HCT116 (cell line): ENCODE measurements at regions not wholly inside any gene's neighbourhood (a gene's known extent, or its start where the extent isn't known, plus 50 kb on each side); places are given as distances from the start of the nearest gene placed in this dataset.

Source experiments
- ATAC-seq: fragments of 200-7000 bp; cut with Tn5 transposase; 2 replicates; pipeline ENCODE4 v1.9.1; 2020; ENCODE audit warnings: mild to moderate bottlenecking, moderate library complexity
- BruUV-seq: library from RNA; stranded (reverse); fragments of 400-500 nt; replicated peaks from 2 replicates; lab custom pipeline; 2021; lab: Mats Ljungman, UMichigan
- CTCF ChIA-PET: fragments of 300-600 bp; sonication (Branson Sonifier 250); formaldehyde crosslinking; loops from one replicate; lab custom pipeline; 2021; ENCODE audit warnings: antibody characterized with exemption; lab: Charles Lee
- POLR2A ChIA-PET: fragments of 300-600, 350-600 bp; sonication (Branson Sonifier 250); formaldehyde crosslinking; loops from one replicate; lab custom pipeline; 2021; ENCODE audit warnings: antibody characterized with exemption; lab: Charles Lee
- RAD21 ChIA-PET, 2 experiments: fragments of 300-600 bp; sonication (Branson Sonifier 250); formaldehyde crosslinking; loops; one replicate each; lab custom pipeline; 2023; ENCODE audit warnings: low total read pairs in 2 of 2; ENCODE audit not compliant: uncharacterized antibody in 2 of 2, unreplicated experiment in 2 of 2, low non-redundant PET in 1 of 2; lab: Charles Lee
- DNase-seq: peaks from one replicate; pipeline ENCODE4 v3.0.0-alpha.2; 2010; ENCODE audit warnings: low read depth, low spot score
- H2AFZ ChIP-seq: fragments of 200-600 bp; shearing (Covaris generic), sonication (generic); 2 replicates; pipeline ENCODE4 v1.6.1; 2017; ENCODE audit warnings: low read depth, mixed run types, mixed read lengths, antibody characterized with exemption, low read length; ENCODE audit not compliant: poor library complexity, severe bottlenecking
- H3K27ac ChIP-seq: 2 replicates; pipeline ENCODE4 v1.5.1; 2012; ENCODE audit warnings: low read depth, low read length
- H3K27me3 ChIP-seq: fragments of 200-600 bp; sonication (generic); 2 replicates; pipeline ENCODE4 v1.6.1; 2016; ENCODE audit warnings: mixed run types, low read length, mixed read lengths; ENCODE audit not compliant: insufficient read depth
- H3K36me3 ChIP-seq, 2 experiments: fragments of 200-500 bp in 1 of 2; fragments of 200-600 bp in 1 of 2; sonication (Bioruptor generic) in 1 of 2; sonication (generic) in 1 of 2; 2 replicates each; pipeline versions ENCODE4 v1.5.1 to v1.6.1; 2014 to 2016; ENCODE audit warnings: low read length in 2 of 2, inconsistent platforms in 1 of 2, mixed read lengths in 1 of 2, mixed run types in 1 of 2; ENCODE audit not compliant: insufficient read depth in 2 of 2, control insufficient read depth in 1 of 2
- H3K4me1 ChIP-seq, 2 experiments: fragments of 200-600 bp in 1 of 2; sonication (generic) in 1 of 2; 2 replicates each; pipeline versions ENCODE4 v1.5.1 to v1.6.1; 2012 to 2017; ENCODE audit warnings: low read length in 2 of 2, inconsistent platforms in 1 of 2, mild to moderate bottlenecking in 1 of 2, mixed read lengths in 1 of 2, mixed run types in 1 of 2, moderate library complexity in 1 of 2; ENCODE audit not compliant: insufficient read depth in 2 of 2, control insufficient read depth in 1 of 2
- H3K4me2 ChIP-seq: fragments of 200-600 bp; sonication (generic); 2 replicates; pipeline ENCODE4 v1.6.1; 2017; ENCODE audit warnings: mixed run types, low read length, mixed read lengths
- H3K4me3 ChIP-seq, 2 experiments: fragments of 200-600 bp in 1 of 2; sonication (generic) in 1 of 2; replicated peaks in 1 of 2; 2 replicates each; pipeline ENCODE4 v1.5.1; 2011 to 2016; ENCODE audit warnings: low read length in 2 of 2, control low read depth in 1 of 2, low read depth in 1 of 2, mild to moderate bottlenecking in 1 of 2, mixed read lengths in 1 of 2, mixed run types in 1 of 2
- H3K79me2 ChIP-seq: fragments of 200-600 bp; sonication (generic); 2 replicates; pipeline ENCODE4 v1.6.1; 2017; ENCODE audit warnings: mild to moderate bottlenecking, mixed run types, low read length, moderate library complexity, mixed read lengths; ENCODE audit not compliant: insufficient read depth
- H3K9ac ChIP-seq: fragments of 200-600 bp; sonication (generic); 2 replicates; pipeline ENCODE4 v1.6.1; 2016; ENCODE audit warnings: low read length, mixed read lengths
- H3K9me2 ChIP-seq: fragments of 200-600 bp; sonication (generic), shearing (Covaris generic); 2 replicates; pipeline ENCODE4 v1.6.1; 2017; ENCODE audit warnings: mixed run types, mild to moderate bottlenecking, moderate library complexity; ENCODE audit not compliant: insufficient read depth
- H3K9me3 ChIP-seq, 2 experiments: fragments of 200-500 bp in 1 of 2; fragments of 200-600 bp in 1 of 2; sonication (Bioruptor generic) in 1 of 2; sonication (generic) in 1 of 2; 2 replicates each; pipeline ENCODE4 v1.6.1; 2014 to 2017; ENCODE audit warnings: low read length in 2 of 2, mixed read lengths in 2 of 2, inconsistent platforms in 1 of 2, low read depth in 1 of 2, mild to moderate bottlenecking in 1 of 2, mixed run types in 1 of 2, moderate library complexity in 1 of 2; ENCODE audit not compliant: control insufficient read depth in 1 of 2, insufficient read depth in 1 of 2
- H4K20me1 ChIP-seq: fragments of 200-600 bp; sonication (generic), shearing (Covaris generic); 2 replicates; pipeline ENCODE4 v1.6.1; 2017; ENCODE audit warnings: mixed run types, mild to moderate bottlenecking, moderate library complexity; ENCODE audit not compliant: insufficient read depth
- CBX3 ChIP-seq: IDR thresholded peaks from 2 replicates; pipeline ENCODE4 v1.6.1; 2012; ENCODE audit warnings: low read depth
- CEBPB ChIP-seq: IDR thresholded peaks from 2 replicates; pipeline ENCODE4 v1.6.1; 2012; ENCODE audit warnings: low read depth
- EGR1 ChIP-seq: IDR thresholded peaks from 2 replicates; pipeline ENCODE4 v1.6.1; 2012; ENCODE audit warnings: low read depth
- EZH2 ChIP-seq: fragments of 200-600 bp; sonication (generic); IDR thresholded peaks from 2 replicates; pipeline ENCODE4 v1.6.1; 2017; ENCODE audit warnings: antibody characterized with exemption, mixed run types
- EZH2phosphoT487 ChIP-seq: fragments of 200-600 bp; IDR thresholded peaks from 2 replicates; pipeline ENCODE4 v1.6.1; 2018; ENCODE audit warnings: antibody characterized with exemption, borderline replicate concordance
- FOSL1 ChIP-seq: IDR thresholded peaks from 2 replicates; pipeline ENCODE4 v1.6.1; 2012; ENCODE audit warnings: low read depth
- POLR2A ChIP-seq: IDR thresholded peaks from 2 replicates; pipeline ENCODE4 v1.7.0; 2011; ENCODE audit warnings: borderline replicate concordance; ENCODE audit not compliant: insufficient read depth, insufficient read length; ENCODE audit errors: extremely low read depth
- RAD21 ChIP-seq: IDR thresholded peaks from 2 replicates; pipeline ENCODE4 v1.6.1; 2012; ENCODE audit warnings: low read depth, mild to moderate bottlenecking
- SIN3A ChIP-seq: IDR thresholded peaks from 2 replicates; pipeline ENCODE4 v1.6.1; 2012; ENCODE audit warnings: low read depth
- SP1 ChIP-seq: IDR thresholded peaks from 2 replicates; pipeline ENCODE4 v1.6.1; 2012; ENCODE audit warnings: low read depth
- SRF ChIP-seq: IDR thresholded peaks from 2 replicates; pipeline ENCODE4 v1.6.1; 2012; ENCODE audit warnings: low read depth
- TCF7L2 ChIP-seq: IDR thresholded peaks from 2 replicates; pipeline ENCODE4 v1.7.0; 2011; ENCODE audit warnings: borderline replicate concordance, inconsistent platforms; ENCODE audit not compliant: insufficient read depth, insufficient read length; ENCODE audit errors: extremely low read depth
- YY1 ChIP-seq: IDR thresholded peaks from 2 replicates; pipeline ENCODE4 v1.6.1; 2011; ENCODE audit warnings: low read length, low read depth, moderate library complexity, mild to moderate bottlenecking; ENCODE audit not compliant: insufficient replicate concordance; ENCODE audit errors: extremely low read depth
- ZFX ChIP-seq: fragments of 450-650 bp; IDR thresholded peaks from 2 replicates; pipeline ENCODE4 v1.6.1; 2017
- intact Hi-C: fragments of 100-400 bp; cut with micrococcal nuclease; formaldehyde crosslinking; loops from 2 replicates; pipeline ENCODE4 v1.10.0; 2022
- TF ChIP-seq, protein P1 (sequence below): IDR thresholded peaks from 2 replicates; pipeline ENCODE4 v1.6.1; 2012; ENCODE audit warnings: low read depth
- TF ChIP-seq, protein P2 (sequence below), 3 experiments: fragments of 200-600 bp in 1 of 3; sonication (generic) in 1 of 3; IDR thresholded peaks in 2 of 3; conservative IDR thresholded peaks in 1 of 3; 2 replicates each; pipeline ENCODE4 v1.5.1; 2012 to 2017; ENCODE audit warnings: low read depth in 2 of 3, low read length in 2 of 3, antibody characterized with exemption in 1 of 3, borderline replicate concordance in 1 of 3, control low read depth in 1 of 3, mild to moderate bottlenecking in 1 of 3, mixed read lengths in 1 of 3, mixed run types in 1 of 3, moderate library complexity in 1 of 3; ENCODE audit not compliant: insufficient read depth in 1 of 3
- TF ChIP-seq, protein P3 (sequence below): IDR thresholded peaks from 2 replicates; pipeline ENCODE4 v1.6.1; 2012
- TF ChIP-seq, protein P4 (sequence below): IDR thresholded peaks from 2 replicates; pipeline ENCODE4 v1.6.1; 2012

DNA sequence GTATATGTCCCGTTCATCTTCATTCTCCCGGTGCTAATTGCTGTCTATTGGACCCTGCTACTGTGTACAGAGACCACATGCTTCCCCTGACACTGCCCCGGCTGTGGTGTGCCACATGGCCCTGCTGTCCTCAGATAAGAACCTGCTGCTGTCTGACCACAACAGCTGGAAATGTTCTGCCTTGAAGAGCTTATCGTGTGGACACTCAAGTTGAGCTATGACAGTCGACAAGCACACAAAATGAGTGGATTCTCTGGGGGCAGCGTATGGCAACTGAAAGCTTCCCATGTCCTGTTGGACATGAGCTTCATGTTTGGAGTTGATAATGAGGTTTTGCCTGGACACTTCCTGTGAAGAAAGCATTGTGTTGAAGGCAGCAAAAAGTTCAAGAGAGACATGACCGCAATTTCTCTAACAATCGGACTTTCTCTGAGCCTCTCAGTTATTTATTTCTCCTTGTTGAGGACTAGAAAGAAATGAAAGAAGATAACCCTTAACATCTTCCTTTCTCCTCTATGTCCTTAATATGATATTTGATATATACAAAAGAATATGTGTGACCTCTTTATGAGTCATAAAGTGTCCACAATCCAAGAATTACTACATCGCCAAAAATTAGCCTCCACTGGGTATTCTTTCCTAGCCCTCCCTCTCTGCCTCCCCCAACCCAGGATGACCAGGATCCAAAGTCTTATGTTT lies 187.1 kb upstream of the TCF21 start (continued):
- no peak for TF ChIP-seq EGR1
- TF ChIP-seq, all 23 proteins: peak for 0

DNA sequence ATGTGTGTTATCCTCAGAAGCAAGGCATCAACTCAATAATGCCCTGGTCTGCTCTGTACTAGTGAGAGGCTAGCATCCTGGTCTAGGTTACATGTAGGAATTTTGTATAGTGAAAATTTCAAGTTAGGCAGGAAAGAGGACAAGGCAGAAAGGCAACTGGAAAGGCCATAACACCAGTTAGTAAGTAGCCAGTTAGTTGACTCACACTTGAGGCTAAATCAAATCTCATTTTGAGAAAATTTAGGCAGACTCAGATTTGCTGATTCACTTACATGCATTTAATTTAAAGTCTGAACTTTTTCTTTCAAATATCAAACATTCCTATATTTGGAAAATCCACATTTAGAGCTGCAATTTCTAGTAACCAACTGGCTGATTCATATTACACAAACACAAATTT lies 184.5 kb upstream of the TCF21 start:
- H3K27ac ChIP-seq: no peak overlapping the region
- H3K79me2 ChIP-seq: no peaks in the 10 kb centered on the region
- DNase-seq: no peak
- RAD21 ChIA-PET: no interaction called here
- H2AFZ ChIP-seq: no peak overlapping the region
- H3K9me2 ChIP-seq: no peaks in the 10 kb centered on the region
- H3K4me2 ChIP-seq: no peak overlapping the region
- H3K27me3 ChIP-seq: no peaks in the 10 kb centered on the region
- no peaks in the 10 kb centered on the region for H4K20me1 ChIP-seq
- intact Hi-C loops: no loop called here
- POLR2A ChIA-PET: no interaction called here
- H3K9ac ChIP-seq: no peak overlapping the region
- no peaks in the 10 kb centered on the region for H3K36me3 ChIP-seq
- BruUV-seq: no TSS peak
- H3K4me1 ChIP-seq: peaks cover 0 to 14% of the 10 kb centered on the region in 2 experiments; a peak in 1 of 4 replicates
- no peak for ATAC-seq
- no peak overlapping the region for H3K4me3 ChIP-seq
- CTCF ChIA-PET: no interaction called here
- TF ChIP-seq, protein P1, sequence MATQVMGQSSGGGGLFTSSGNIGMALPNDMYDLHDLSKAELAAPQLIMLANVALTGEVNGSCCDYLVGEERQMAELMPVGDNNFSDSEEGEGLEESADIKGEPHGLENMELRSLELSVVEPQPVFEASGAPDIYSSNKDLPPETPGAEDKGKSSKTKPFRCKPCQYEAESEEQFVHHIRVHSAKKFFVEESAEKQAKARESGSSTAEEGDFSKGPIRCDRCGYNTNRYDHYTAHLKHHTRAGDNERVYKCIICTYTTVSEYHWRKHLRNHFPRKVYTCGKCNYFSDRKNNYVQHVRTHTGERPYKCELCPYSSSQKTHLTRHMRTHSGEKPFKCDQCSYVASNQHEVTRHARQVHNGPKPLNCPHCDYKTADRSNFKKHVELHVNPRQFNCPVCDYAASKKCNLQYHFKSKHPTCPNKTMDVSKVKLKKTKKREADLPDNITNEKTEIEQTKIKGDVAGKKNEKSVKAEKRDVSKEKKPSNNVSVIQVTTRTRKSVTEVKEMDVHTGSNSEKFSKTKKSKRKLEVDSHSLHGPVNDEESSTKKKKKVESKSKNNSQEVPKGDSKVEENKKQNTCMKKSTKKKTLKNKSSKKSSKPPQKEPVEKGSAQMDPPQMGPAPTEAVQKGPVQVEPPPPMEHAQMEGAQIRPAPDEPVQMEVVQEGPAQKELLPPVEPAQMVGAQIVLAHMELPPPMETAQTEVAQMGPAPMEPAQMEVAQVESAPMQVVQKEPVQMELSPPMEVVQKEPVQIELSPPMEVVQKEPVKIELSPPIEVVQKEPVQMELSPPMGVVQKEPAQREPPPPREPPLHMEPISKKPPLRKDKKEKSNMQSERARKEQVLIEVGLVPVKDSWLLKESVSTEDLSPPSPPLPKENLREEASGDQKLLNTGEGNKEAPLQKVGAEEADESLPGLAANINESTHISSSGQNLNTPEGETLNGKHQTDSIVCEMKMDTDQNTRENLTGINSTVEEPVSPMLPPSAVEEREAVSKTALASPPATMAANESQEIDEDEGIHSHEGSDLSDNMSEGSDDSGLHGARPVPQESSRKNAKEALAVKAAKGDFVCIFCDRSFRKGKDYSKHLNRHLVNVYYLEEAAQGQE: no peak
- TF ChIP-seq, protein P2, sequence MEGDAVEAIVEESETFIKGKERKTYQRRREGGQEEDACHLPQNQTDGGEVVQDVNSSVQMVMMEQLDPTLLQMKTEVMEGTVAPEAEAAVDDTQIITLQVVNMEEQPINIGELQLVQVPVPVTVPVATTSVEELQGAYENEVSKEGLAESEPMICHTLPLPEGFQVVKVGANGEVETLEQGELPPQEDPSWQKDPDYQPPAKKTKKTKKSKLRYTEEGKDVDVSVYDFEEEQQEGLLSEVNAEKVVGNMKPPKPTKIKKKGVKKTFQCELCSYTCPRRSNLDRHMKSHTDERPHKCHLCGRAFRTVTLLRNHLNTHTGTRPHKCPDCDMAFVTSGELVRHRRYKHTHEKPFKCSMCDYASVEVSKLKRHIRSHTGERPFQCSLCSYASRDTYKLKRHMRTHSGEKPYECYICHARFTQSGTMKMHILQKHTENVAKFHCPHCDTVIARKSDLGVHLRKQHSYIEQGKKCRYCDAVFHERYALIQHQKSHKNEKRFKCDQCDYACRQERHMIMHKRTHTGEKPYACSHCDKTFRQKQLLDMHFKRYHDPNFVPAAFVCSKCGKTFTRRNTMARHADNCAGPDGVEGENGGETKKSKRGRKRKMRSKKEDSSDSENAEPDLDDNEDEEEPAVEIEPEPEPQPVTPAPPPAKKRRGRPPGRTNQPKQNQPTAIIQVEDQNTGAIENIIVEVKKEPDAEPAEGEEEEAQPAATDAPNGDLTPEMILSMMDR (IDR thresholded peaks at IDR 0.05 in 2 of 3, conservative IDR thresholded peaks at IDR 0.05 in 1 of 3; ENCODE audit: borderline replicate concordance in 1 of 3, insufficient read depth in 1 of 3, low read depth in 2 of 3, low read length in 2 of 3): no peak
- TF ChIP-seq, protein P3, sequence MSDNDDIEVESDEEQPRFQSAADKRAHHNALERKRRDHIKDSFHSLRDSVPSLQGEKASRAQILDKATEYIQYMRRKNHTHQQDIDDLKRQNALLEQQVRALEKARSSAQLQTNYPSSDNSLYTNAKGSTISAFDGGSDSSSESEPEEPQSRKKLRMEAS: no peak
- no peak for TF ChIP-seq ZFX
- no peak for TF ChIP-seq RAD21
- TF ChIP-seq SRF: no peak
- no peak for TF ChIP-seq YY1
- TF ChIP-seq CEBPB: no peak
- no peak for TF ChIP-seq POLR2A
- TF ChIP-seq SP1: no peak
- TF ChIP-seq, protein P4, sequence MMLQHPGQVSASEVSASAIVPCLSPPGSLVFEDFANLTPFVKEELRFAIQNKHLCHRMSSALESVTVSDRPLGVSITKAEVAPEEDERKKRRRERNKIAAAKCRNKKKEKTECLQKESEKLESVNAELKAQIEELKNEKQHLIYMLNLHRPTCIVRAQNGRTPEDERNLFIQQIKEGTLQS: no peak
- no peak for TF ChIP-seq CBX3
- TF ChIP-seq TCF7L2: no peak
- TF ChIP-seq FOSL1: no peak
- TF ChIP-seq EZH2phosphoT487: no peak
- TF ChIP-seq EZH2: no peak
- TF ChIP-seq SIN3A: no peak
- H3K9me3 ChIP-seq: no peaks in the 10 kb centered on the region
